Psoas muscle (tissue), 7 donors: ENCODE measurements at regions not wholly inside any gene's neighbourhood (a gene's known extent, or its start where the extent isn't known, plus 50 kb on each side); places are given as distances from the start of the nearest gene placed in this dataset.

Experiments used
- ATAC-seq, 4 donors: fragments of 200-7000 bp; cut with Tn5 transposase; one replicate each; pipeline ENCODE4 v1.9.1; 2020; ENCODE audit warnings: moderate library complexity in 3 of 4, mild to moderate bottlenecking in 2 of 4
- DNase-seq, 2 donors: peaks; one replicate each; pipeline ENCODE4 v3.0.0-alpha.2; 2020
- H3K27ac ChIP-seq: fragments of 200-600 bp; one replicate; pipeline ENCODE4 v1.8.0; 2022
- H3K27me3 ChIP-seq, 3 donors: fragments of 200-600 bp in 1 of 3; one replicate each; pipeline versions ENCODE4 v1.6.1 to v1.8.0; 2013 to 2022; ENCODE audit warnings: low read length in 2 of 3, mild to moderate bottlenecking in 2 of 3, moderate library complexity in 1 of 3; ENCODE audit not compliant: insufficient read depth in 3 of 3
- H3K36me3 ChIP-seq, 2 donors: fragments of 200-600 bp in 1 of 2; one replicate each; pipeline versions ENCODE4 v1.6.1 to v1.8.0; 2013 to 2022; ENCODE audit warnings: low read depth in 1 of 2, mild to moderate bottlenecking in 1 of 2, moderate library complexity in 1 of 2; ENCODE audit not compliant: insufficient read depth in 1 of 2
- H3K4me1 ChIP-seq: fragments of 200-600 bp; one replicate; pipeline ENCODE4 v1.8.0; 2022
- H3K4me3 ChIP-seq: fragments of 200-600 bp; one replicate; pipeline ENCODE4 v1.8.0; 2022; ENCODE audit warnings: mild to moderate bottlenecking
- H3K9me3 ChIP-seq: fragments of 200-600 bp; one replicate; pipeline ENCODE4 v1.8.0; 2022
- WGBS, 3 donors: extraction: QIAGEN DNeasy Blood & Tissue Kit; methylation state at CpG; one replicate each; pipeline versions ENCODE4 v1.1.6 to v1.1.7; 2013; 5-methylcytosine and 5-hydroxymethylcytosine counted together
- intact Hi-C, 2 donors: fragments of 100-400 bp; cut with DNase I; formaldehyde crosslinking; loops; one replicate each; pipeline versions ENCODE4 v1.11.0 to v1.14.2; 2022
- TF ChIP-seq, protein P1 (sequence below): fragments of 200-600 bp; IDR thresholded peaks from one replicate; pipeline ENCODE4 v1.8.0; 2022; ENCODE audit warnings: antibody characterized with exemption
- donor health status: healthy with polysubstance abuse.
- donor health status: DM: no; HTN: no; CAD: no; lungs with moderate emphysema.
- donor health status: Bipolar disorder and iron deficiency.
- donor health status: healthy.
- donor health status: DM: yes; HTN: yes; CAD: no.
- donor health status: DM: no; HTN: no; CAD: no.
- donor health status: DM: yes; HTN: yes; CAD: no.

DNA sequence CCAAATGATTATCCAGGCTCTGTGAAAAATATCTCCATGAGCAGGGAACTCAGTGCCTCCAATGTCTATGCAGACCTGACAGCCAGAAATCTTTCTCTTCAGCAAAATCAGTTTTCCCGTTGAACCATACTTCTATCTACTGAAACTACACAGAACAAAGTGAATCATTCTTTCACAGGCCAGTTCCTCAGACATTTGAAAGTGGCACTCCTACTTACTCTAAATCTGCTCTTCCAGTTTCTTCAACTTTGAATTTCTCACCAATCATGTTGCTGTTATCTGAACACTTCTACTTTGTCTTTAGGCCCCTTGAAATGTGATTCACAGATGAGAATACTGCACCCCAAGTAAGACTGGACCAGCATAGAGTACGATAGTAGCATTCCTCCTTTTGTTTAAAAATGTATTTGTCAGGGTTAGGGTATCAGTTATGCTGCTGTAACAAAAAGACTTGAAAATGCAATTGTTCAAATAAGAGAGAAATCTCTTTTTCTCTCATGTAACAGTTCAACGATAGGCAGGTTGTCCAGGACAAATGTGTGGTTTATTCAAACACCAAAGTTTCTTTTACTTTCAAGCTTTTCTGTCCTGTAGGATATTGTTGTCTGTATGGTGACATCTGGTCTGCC lies 210.6 kb upstream of the KLF3 start:
- Histone ChIP-seq H3K4me3 (no peak overlapping the region), H3K4me1 (no peaks in the 10 kb centered on the region), H3K27ac (no peak overlapping the region), H3K9me3 (no peaks in the 10 kb centered on the region), H3K27me3 (no peaks in the 10 kb centered on the region), H3K36me3 (no peaks in the 10 kb centered on the region)
- WGBS, 3 donors = 95 to 98% (median 97%) methylated on average over 3 of the region's 3 CpGs
- ATAC-seq = no peak
- TF ChIP-seq, protein P1, sequence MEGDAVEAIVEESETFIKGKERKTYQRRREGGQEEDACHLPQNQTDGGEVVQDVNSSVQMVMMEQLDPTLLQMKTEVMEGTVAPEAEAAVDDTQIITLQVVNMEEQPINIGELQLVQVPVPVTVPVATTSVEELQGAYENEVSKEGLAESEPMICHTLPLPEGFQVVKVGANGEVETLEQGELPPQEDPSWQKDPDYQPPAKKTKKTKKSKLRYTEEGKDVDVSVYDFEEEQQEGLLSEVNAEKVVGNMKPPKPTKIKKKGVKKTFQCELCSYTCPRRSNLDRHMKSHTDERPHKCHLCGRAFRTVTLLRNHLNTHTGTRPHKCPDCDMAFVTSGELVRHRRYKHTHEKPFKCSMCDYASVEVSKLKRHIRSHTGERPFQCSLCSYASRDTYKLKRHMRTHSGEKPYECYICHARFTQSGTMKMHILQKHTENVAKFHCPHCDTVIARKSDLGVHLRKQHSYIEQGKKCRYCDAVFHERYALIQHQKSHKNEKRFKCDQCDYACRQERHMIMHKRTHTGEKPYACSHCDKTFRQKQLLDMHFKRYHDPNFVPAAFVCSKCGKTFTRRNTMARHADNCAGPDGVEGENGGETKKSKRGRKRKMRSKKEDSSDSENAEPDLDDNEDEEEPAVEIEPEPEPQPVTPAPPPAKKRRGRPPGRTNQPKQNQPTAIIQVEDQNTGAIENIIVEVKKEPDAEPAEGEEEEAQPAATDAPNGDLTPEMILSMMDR = no peak
- intact Hi-C loops = no loop called here
- DNase-seq = no peak

DNA sequence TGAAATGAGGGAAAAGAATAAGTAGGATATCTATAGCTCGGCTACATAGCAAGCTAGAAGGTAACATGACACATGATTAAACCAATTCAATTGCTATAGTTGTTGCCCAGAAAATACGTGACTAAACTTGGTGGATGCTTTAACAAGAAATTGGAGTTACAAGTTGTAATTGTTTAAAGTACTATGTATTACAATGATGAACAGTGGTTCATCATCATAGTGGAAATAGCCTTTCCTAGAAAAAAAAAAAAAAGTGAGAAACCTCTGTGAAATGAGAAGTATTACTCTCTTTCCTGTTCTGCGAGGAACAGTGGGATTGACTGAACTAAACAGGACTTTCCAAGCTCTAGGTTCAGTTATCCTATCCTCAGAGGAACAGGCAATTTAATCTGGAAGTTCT lies 209.7 kb upstream of the KLF3 start:
- Histone ChIP-seq H3K27ac (no peak overlapping the region), H3K4me1 (no peaks in the 10 kb centered on the region), H3K4me3 (no peak overlapping the region), H3K36me3 (no peaks in the 10 kb centered on the region), H3K27me3 (no peaks in the 10 kb centered on the region), H3K9me3 (no peaks in the 10 kb centered on the region)
- intact Hi-C loops = no loop called here
- TF ChIP-seq, protein P1 = no peak
- no peak for DNase-seq
- ATAC-seq = no peak
- 68 to 91% (median 87%) methylated on average over 3 of the region's 3 CpGs for WGBS, 3 donors

DNA sequence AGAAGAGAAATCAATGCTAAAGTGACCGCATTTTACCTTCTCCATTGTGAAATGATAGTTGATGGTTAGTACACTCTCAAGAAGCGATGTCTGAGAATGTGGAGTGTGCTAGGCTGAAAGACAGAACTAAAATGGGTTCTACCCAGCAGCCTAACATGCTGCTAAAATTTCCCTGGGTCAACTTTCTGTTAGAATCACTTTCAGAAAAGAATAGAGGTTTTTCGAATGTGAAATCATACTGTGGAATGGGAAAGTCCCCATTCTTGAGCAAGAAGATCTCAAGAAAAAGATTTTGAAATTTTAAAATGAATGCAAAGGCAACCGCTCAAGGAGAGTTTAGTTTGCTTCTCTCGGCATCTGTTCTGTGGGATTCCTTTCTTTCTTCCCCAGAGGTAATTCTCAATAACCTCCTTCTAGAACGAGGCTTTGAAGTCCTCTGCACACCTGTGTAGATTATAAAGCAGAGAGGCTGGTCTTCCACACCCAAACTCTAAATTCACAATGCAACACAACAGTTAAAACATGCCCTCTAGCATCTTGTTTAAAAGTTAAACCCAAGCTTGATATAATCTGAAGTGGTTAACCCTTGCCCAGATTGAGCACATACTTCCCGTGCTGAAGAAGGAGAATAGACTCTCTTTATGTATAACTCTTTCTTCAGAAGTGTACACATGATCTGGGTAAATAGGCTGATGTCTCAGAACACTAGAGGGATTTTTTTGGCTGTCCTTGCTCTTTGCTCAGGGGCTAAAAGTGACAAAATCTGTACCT lies 208.7 kb upstream of the KLF3 start:
- no peaks in the 10 kb centered on the region for H3K36me3 ChIP-seq
- H3K9me3 ChIP-seq = no peaks in the 10 kb centered on the region
- DNase-seq = no peak
- no peak for ATAC-seq
- no peaks in the 10 kb centered on the region for H3K4me1 ChIP-seq
- intact Hi-C loops = no loop called here
- no peak overlapping the region for H3K27ac ChIP-seq
- TF ChIP-seq, protein P1 = no peak
- no peak overlapping the region for H3K4me3 ChIP-seq
- no peaks in the 10 kb centered on the region for H3K27me3 ChIP-seq
- 89 to 90% (median 89%) methylated on average over 7 of the region's 7 CpGs for WGBS, 3 donors

DNA sequence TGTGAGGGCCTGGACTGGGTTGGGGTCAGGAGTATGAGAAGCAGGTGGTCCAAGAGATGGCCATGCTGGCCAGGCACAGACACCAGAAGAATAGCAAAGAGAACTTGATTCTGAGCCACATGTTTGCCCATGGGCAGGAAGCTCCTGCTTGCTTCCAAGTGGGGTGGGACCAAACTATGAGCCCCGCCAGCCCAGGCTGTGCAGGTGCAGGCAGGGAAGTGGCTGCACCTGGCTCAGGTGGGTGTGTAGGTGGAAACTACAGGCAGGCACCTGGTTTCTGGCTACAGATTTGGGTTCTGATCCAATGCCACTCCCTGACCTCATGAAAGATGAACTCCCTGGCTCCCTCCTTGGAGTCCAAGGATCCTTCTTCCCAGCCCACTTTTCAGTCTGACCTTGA lies 207.9 kb upstream of the KLF3 start:
- TF ChIP-seq, protein P1 = no peak
- Histone ChIP-seq H3K4me1 (no peaks in the 10 kb centered on the region), H3K27me3 (no peaks in the 10 kb centered on the region), H3K4me3 (no peak overlapping the region), H3K27ac (no peak overlapping the region), H3K9me3 (no peaks in the 10 kb centered on the region), H3K36me3 (no peaks in the 10 kb centered on the region)
- DNase-seq (no peak), ATAC-seq (no peak)
- intact Hi-C loops = no loop called here
- 93 to 97% (median 93%) methylated on average over 1 of the region's 1 CpG for WGBS, 3 donors
